ENCODE measurements at regions not wholly inside any gene's neighbourhood (a gene's known extent, or its start where the extent isn't known, plus 50 kb on each side); places are given as distances from the start of the nearest gene placed in this dataset.

GRCh38 chr11:116317212-116317611 is 455.6 kb downstream of the BUD13 start:
- DNase-seq (ENCODE audit: low spot score): no peak
- no peak for TF ChIP-seq CTCF (IDR thresholded peaks at IDR 0.05; ENCODE audit: extremely low read depth, insufficient read depth, missing control alignments)
- in situ Hi-C loops (cut with MboI; ENCODE audit: low pct_unique_long_range_greater_than_20kb, low sequenced_read_pairs, unreplicated experiment): no loop called here

- in situ Hi-C loops (cut with MboI; ENCODE audit: low pct_unique_long_range_greater_than_20kb, low sequenced_read_pairs, unreplicated experiment): no loop called here
- no peak for DNase-seq (ENCODE audit: low spot score)
- TF ChIP-seq CTCF (IDR thresholded peaks at IDR 0.05; ENCODE audit: extremely low read depth, insufficient read depth, missing control alignments): no peak
Observed at GRCh38 chr11:116314006-116314405, 458.8 kb downstream of the BUD13 start.

- TF ChIP-seq CTCF (IDR thresholded peaks at IDR 0.05; ENCODE audit: extremely low read depth, insufficient read depth, missing control alignments): no peak
- no peak for DNase-seq (ENCODE audit: low spot score)
- in situ Hi-C loops (cut with MboI; ENCODE audit: low pct_unique_long_range_greater_than_20kb, low sequenced_read_pairs, unreplicated experiment): no loop called here
Observed at GRCh38 chr11:116312570-116313391, 460.0 kb downstream of the BUD13 start.

- no peak for TF ChIP-seq CTCF (IDR thresholded peaks at IDR 0.05; ENCODE audit: extremely low read depth, insufficient read depth, missing control alignments)
- no peak for DNase-seq (ENCODE audit: low spot score)
- in situ Hi-C loops (cut with MboI; ENCODE audit: low pct_unique_long_range_greater_than_20kb, low sequenced_read_pairs, unreplicated experiment): no loop called here
Observed at GRCh38 chr11:116311206-116311605, 461.6 kb downstream of the BUD13 start.

GRCh38 chr11:116310698-116311097 is 462.1 kb downstream of the BUD13 start:
- in situ Hi-C loops (cut with MboI; ENCODE audit: low pct_unique_long_range_greater_than_20kb, low sequenced_read_pairs, unreplicated experiment): no loop called here
- no peak for DNase-seq (ENCODE audit: low spot score)
- TF ChIP-seq CTCF (IDR thresholded peaks at IDR 0.05; ENCODE audit: extremely low read depth, insufficient read depth, missing control alignments): no peak

- in situ Hi-C loops (cut with MboI; ENCODE audit: low pct_unique_long_range_greater_than_20kb, low sequenced_read_pairs, unreplicated experiment): no loop called here
- no peak for TF ChIP-seq CTCF (IDR thresholded peaks at IDR 0.05; ENCODE audit: extremely low read depth, insufficient read depth, missing control alignments)
- DNase-seq (ENCODE audit: low spot score): no peak
Observed at GRCh38 chr11:116310226-116310625, 462.6 kb downstream of the BUD13 start.

Measured in GM13977 (cell line).